H9 (cell line): ENCODE measurements at regions not wholly inside any gene's neighbourhood (a gene's known extent, or its start where the extent isn't known, plus 50 kb on each side); places are given as distances from the start of the nearest gene placed in this dataset.

ENCODE experiments used
- DNase-seq: peaks from one replicate; pipeline ENCODE4 v3.0.0-alpha.2; 2017
- H2AFZ ChIP-seq: one replicate; pipeline ENCODE4 v1.6.1; 2013; ENCODE audit warnings: mild to moderate bottlenecking, low read length, control low read depth, moderate library complexity
- H2AK5ac ChIP-seq: 2 replicates; pipeline ENCODE4 v1.6.1; 2013; ENCODE audit warnings: low read length, control low read depth, mixed read lengths; ENCODE audit not compliant: insufficient read length
- H2BK120ac ChIP-seq: one replicate; pipeline ENCODE4 v1.6.1; 2013; ENCODE audit warnings: low read depth, mild to moderate bottlenecking, low read length, control low read depth, inconsistent platforms; ENCODE audit not compliant: poor library complexity, severe bottlenecking
- H2BK12ac ChIP-seq: 2 replicates; pipeline ENCODE4 v1.6.1; 2013; ENCODE audit warnings: low read length, control low read depth, mixed read lengths, low read depth; ENCODE audit not compliant: insufficient read length
- H2BK15ac ChIP-seq: 2 replicates; pipeline ENCODE4 v1.6.1; 2013; ENCODE audit warnings: low read depth, low read length, control low read depth
- H2BK20ac ChIP-seq: one replicate; pipeline ENCODE4 v1.6.1; 2013; ENCODE audit warnings: low read depth, mild to moderate bottlenecking, low read length, control low read depth, inconsistent platforms; ENCODE audit not compliant: poor library complexity, severe bottlenecking
- H2BK5ac ChIP-seq: 2 replicates; pipeline ENCODE4 v1.6.1; 2013; ENCODE audit warnings: low read length, control low read depth, mixed read lengths; ENCODE audit not compliant: insufficient read length
- H3K14ac ChIP-seq: 2 replicates; pipeline ENCODE4 v1.6.1; 2013; ENCODE audit warnings: low read length, control low read depth; ENCODE audit not compliant: insufficient read depth
- H3K18ac ChIP-seq: 2 replicates; pipeline ENCODE4 v1.6.1; 2013; ENCODE audit warnings: low read depth, mild to moderate bottlenecking, mixed read lengths, low read length, control low read depth; ENCODE audit not compliant: insufficient read length
- H3K23ac ChIP-seq: 2 replicates; pipeline ENCODE4 v1.6.1; 2013; ENCODE audit warnings: low read length, control low read depth, mixed read lengths, low read depth; ENCODE audit not compliant: insufficient read length
- H3K23me2 ChIP-seq: 2 replicates; pipeline ENCODE4 v1.6.1; 2013; ENCODE audit warnings: low read depth, mild to moderate bottlenecking, mixed read lengths, low read length, control low read depth; ENCODE audit not compliant: insufficient read length, poor library complexity, severe bottlenecking
- H3K27ac ChIP-seq: 2 replicates; pipeline ENCODE4 v1.5.1; 2013; ENCODE audit warnings: low read length, control low read depth, mixed read lengths, low read depth; ENCODE audit not compliant: insufficient read length
- H3K27me3 ChIP-seq: 2 replicates; pipeline ENCODE4 v1.6.1; 2013; ENCODE audit warnings: low read length, control low read depth, inconsistent platforms; ENCODE audit not compliant: insufficient read depth
- H3K4ac ChIP-seq: 2 replicates; pipeline ENCODE4 v1.6.1; 2013; ENCODE audit warnings: low read depth, mild to moderate bottlenecking, control low read depth, inconsistent platforms, low read length, moderate library complexity
- H3K4me1 ChIP-seq: 2 replicates; pipeline ENCODE4 v1.6.1; 2013; ENCODE audit warnings: low read length, control low read depth, inconsistent platforms; ENCODE audit not compliant: insufficient read depth
- H3K4me2 ChIP-seq: 2 replicates; pipeline ENCODE4 v1.6.1; 2013; ENCODE audit warnings: low read length, control low read depth, mixed read lengths; ENCODE audit not compliant: insufficient read length, insufficient read depth
- H3K56ac ChIP-seq: 2 replicates; pipeline ENCODE4 v1.6.1; 2013; ENCODE audit warnings: low read depth, mild to moderate bottlenecking, mixed read lengths, low read length, control low read depth; ENCODE audit not compliant: insufficient read length
- H3K79me1 ChIP-seq: 2 replicates; pipeline ENCODE4 v1.6.1; 2013; ENCODE audit warnings: low read depth, mild to moderate bottlenecking, moderate library complexity, low read length, control low read depth, inconsistent platforms; ENCODE audit not compliant: insufficient read depth, poor library complexity, severe bottlenecking
- H3K79me2 ChIP-seq: 2 replicates; pipeline ENCODE4 v1.6.1; 2013; ENCODE audit warnings: low read length, control low read depth, inconsistent platforms; ENCODE audit not compliant: insufficient read depth
- H3K9ac ChIP-seq: 2 replicates; pipeline ENCODE4 v1.6.1; 2013; ENCODE audit warnings: low read length, control low read depth, mixed read lengths; ENCODE audit not compliant: insufficient read length; ENCODE audit errors: extremely low read depth
- H3K9me3 ChIP-seq: one replicate; pipeline ENCODE4 v1.6.1; 2013; ENCODE audit warnings: low read depth, low read length, inconsistent platforms; ENCODE audit not compliant: control insufficient read depth
- H3T11ph ChIP-seq: one replicate; pipeline ENCODE4 v1.6.1; 2013; ENCODE audit warnings: mild to moderate bottlenecking, low read length, control low read depth, inconsistent platforms
- H4K20me1 ChIP-seq: one replicate; pipeline ENCODE4 v1.6.1; 2013; ENCODE audit not compliant: control insufficient read depth, insufficient read length, insufficient read depth
- H4K5ac ChIP-seq: 2 replicates; pipeline ENCODE4 v1.6.1; 2013; ENCODE audit warnings: low read depth, mild to moderate bottlenecking, mixed read lengths, low read length, control low read depth; ENCODE audit not compliant: insufficient read length
- H4K8ac ChIP-seq: replicated peaks from 2 replicates; pipeline ENCODE4 v1.6.1; 2013; ENCODE audit warnings: low read length, control low read depth, mixed read lengths, low read depth; ENCODE audit not compliant: insufficient read length
- H4K91ac ChIP-seq: 2 replicates; pipeline ENCODE4 v1.6.1; 2013; ENCODE audit warnings: low read depth, mild to moderate bottlenecking, moderate library complexity, mixed read lengths, low read length, control low read depth; ENCODE audit not compliant: insufficient read length
- H3K27ac Mint-ChIP-seq, 3 experiments: 2 replicates in 2 of 3; 3 replicates in 1 of 3; pipeline ENCODE4 v1.8.0; 2020 to 2021; ENCODE audit warnings: mixed read lengths in 3 of 3, mild to moderate bottlenecking in 1 of 3, moderate library complexity in 1 of 3
- H3K27me3 Mint-ChIP-seq: 2 replicates; pipeline ENCODE4 v1.8.0; 2021; ENCODE audit warnings: low read depth, mild to moderate bottlenecking, moderate library complexity, mixed read lengths
- H3K36me3 Mint-ChIP-seq, 3 experiments: 2 replicates in 2 of 3; 3 replicates in 1 of 3; pipeline ENCODE4 v1.8.0; 2020 to 2021; ENCODE audit warnings: low read depth in 3 of 3, mixed read lengths in 3 of 3; ENCODE audit not compliant: insufficient read depth in 1 of 3
- H3K4me1 Mint-ChIP-seq, 2 experiments: 2 replicates each; pipeline ENCODE4 v1.8.0; 2020; ENCODE audit warnings: mixed read lengths in 2 of 2
- H3K4me3 Mint-ChIP-seq, 2 experiments: 2 replicates in 1 of 2; 3 replicates in 1 of 2; pipeline ENCODE4 v1.8.0; 2020 to 2021; ENCODE audit warnings: mild to moderate bottlenecking in 2 of 2, mixed read lengths in 2 of 2, moderate library complexity in 1 of 2
- H3K9me3 Mint-ChIP-seq, 2 experiments: 2 replicates in 1 of 2; 3 replicates in 1 of 2; pipeline ENCODE4 v1.8.0; 2020; ENCODE audit warnings: mild to moderate bottlenecking in 2 of 2, mixed read lengths in 2 of 2, moderate library complexity in 1 of 2
- WGBS: extraction: QIAGEN DNeasy Blood & Tissue Kit; methylation state at CpG from one replicate; pipeline ENCODE4 v1.1.7; 2013; ENCODE audit warnings: missing lambda C conversion rate, low lambda C conversion rate, mixed read lengths; ENCODE audit not compliant: insufficient read length; ENCODE audit errors: extremely low coverage; 5-methylcytosine and 5-hydroxymethylcytosine counted together
- TF ChIP-seq, protein P1 (sequence below): fragments of 200-600 bp; sonication (generic); conservative IDR thresholded peaks from 3 replicates; pipeline ENCODE4 v1.8.0; 2021; ENCODE audit warnings: antibody characterized with exemption, mild to moderate bottlenecking

- Mint-ChIP-seq H3K4me3 (no peak overlapping the region), H3K36me3 (no peaks in the 10 kb centered on the region; a peak in 1 of 7 replicates), H3K27ac (no peak overlapping the region; a peak in 1 of 7 replicates), H3K4me1 (no peaks in the 10 kb centered on the region), H3K9me3 (peaks cover 0 to 3% of the 10 kb centered on the region in 2 experiments; a peak in 1 of 5 replicates), H3K27me3 (no peaks in the 10 kb centered on the region; the same call in 1 of the 2 replicates)
- H3K27ac ChIP-seq, result no peak overlapping the region
- H3K79me2 ChIP-seq, result no peaks in the 10 kb centered on the region
- no peak overlapping the region for H4K91ac ChIP-seq
- no peak overlapping the region for H2AK5ac ChIP-seq
- H3K18ac ChIP-seq, result no peak overlapping the region
- H3K4me2 ChIP-seq, result no peak overlapping the region
- no peak overlapping the region for H3K23ac ChIP-seq
- H3K4me1 ChIP-seq, result no peaks in the 10 kb centered on the region
- H3K9ac ChIP-seq, result no peak overlapping the region
- H3K9me3 ChIP-seq, result no peaks in the 10 kb centered on the region
- H3K27me3 ChIP-seq, result no peaks in the 10 kb centered on the region
- no CpG with 5 or more reads among the region's 2 CpGs for WGBS
- no peaks in the 10 kb centered on the region for H3K79me1 ChIP-seq
- no peak overlapping the region for H3K56ac ChIP-seq
- H4K5ac ChIP-seq, result no peak overlapping the region
- no peak overlapping the region for H2BK15ac ChIP-seq
- no peak overlapping the region for H2BK120ac ChIP-seq
- H3K23me2 ChIP-seq, result no peaks in the 10 kb centered on the region
- H3T11ph ChIP-seq, result no peak overlapping the region
- TF ChIP-seq, protein P1, sequence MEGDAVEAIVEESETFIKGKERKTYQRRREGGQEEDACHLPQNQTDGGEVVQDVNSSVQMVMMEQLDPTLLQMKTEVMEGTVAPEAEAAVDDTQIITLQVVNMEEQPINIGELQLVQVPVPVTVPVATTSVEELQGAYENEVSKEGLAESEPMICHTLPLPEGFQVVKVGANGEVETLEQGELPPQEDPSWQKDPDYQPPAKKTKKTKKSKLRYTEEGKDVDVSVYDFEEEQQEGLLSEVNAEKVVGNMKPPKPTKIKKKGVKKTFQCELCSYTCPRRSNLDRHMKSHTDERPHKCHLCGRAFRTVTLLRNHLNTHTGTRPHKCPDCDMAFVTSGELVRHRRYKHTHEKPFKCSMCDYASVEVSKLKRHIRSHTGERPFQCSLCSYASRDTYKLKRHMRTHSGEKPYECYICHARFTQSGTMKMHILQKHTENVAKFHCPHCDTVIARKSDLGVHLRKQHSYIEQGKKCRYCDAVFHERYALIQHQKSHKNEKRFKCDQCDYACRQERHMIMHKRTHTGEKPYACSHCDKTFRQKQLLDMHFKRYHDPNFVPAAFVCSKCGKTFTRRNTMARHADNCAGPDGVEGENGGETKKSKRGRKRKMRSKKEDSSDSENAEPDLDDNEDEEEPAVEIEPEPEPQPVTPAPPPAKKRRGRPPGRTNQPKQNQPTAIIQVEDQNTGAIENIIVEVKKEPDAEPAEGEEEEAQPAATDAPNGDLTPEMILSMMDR, result no peak
- no peak overlapping the region for H4K8ac ChIP-seq
- H2BK20ac ChIP-seq, result no peak overlapping the region
- no peak overlapping the region for H2AFZ ChIP-seq
- H4K20me1 ChIP-seq, result no peaks in the 10 kb centered on the region
- H3K4ac ChIP-seq, result no peak overlapping the region
- no peak for DNase-seq
- no peak overlapping the region for H3K14ac ChIP-seq
- H2BK5ac ChIP-seq, result no peak overlapping the region
- H2BK12ac ChIP-seq, result no peak overlapping the region
These were observed 560.2 kb upstream of the CLINT1 start for GRCh38 chr5:158419186-158419585.
